ENCODE measurements at regions not wholly inside any gene's neighbourhood (a gene's known extent, or its start where the extent isn't known, plus 50 kb on each side); places are given as distances from the start of the nearest gene placed in this dataset.

- no peak overlapping the region for H2AK5ac ChIP-seq (ENCODE audit: low read length)
- no peak overlapping the region for H3K4ac ChIP-seq (ENCODE audit: low read depth, low read length)
- H4K91ac ChIP-seq (ENCODE audit: low read depth, low read length): no peak overlapping the region
- H3K9me3 ChIP-seq (ENCODE audit: insufficient read depth, low read depth, low read length): no peaks in the 10 kb centered on the region
- no peak overlapping the region for H2AFZ ChIP-seq (ENCODE audit: insufficient read depth, low read length, poor library complexity)
- H2BK120ac ChIP-seq (ENCODE audit: insufficient read depth, low read length, poor library complexity): no peak overlapping the region
- WGBS (ENCODE audit: extremely low coverage, insufficient coverage, insufficient read length): no CpG with 5 or more reads among the region's 3 CpGs
- H3K79me1 ChIP-seq (ENCODE audit: low read length): peaks cover 11% of the 10 kb centered on the region
- H3K27ac ChIP-seq (ENCODE audit: low read depth, low read length): no peak overlapping the region
- no peaks in the 10 kb centered on the region for H3K79me2 ChIP-seq (ENCODE audit: control insufficient read depth, insufficient read depth, low read length, poor library complexity)
- H3K27me3 ChIP-seq (ENCODE audit: insufficient read depth, low read length): no peaks in the 10 kb centered on the region
- H4K8ac ChIP-seq (ENCODE audit: low read depth, low read length): no peak overlapping the region
- no peak overlapping the region for H3K14ac ChIP-seq (ENCODE audit: low read length)
- no peak overlapping the region for H2BK5ac ChIP-seq (ENCODE audit: low read depth, low read length, poor library complexity)
- peak in 1 of 2 donors; percentile 1 for DNase-seq
- no peak overlapping the region for H2BK12ac ChIP-seq (ENCODE audit: low read length)
- no peak overlapping the region for H3K4me3 ChIP-seq (ENCODE audit: low read depth, low read length)
- peaks cover 6 to 9% of the 10 kb centered on the region in 2 experiments for H3K4me1 ChIP-seq (ENCODE audit: control insufficient read depth in 1 of 2, insufficient read depth in 2 of 2, low read length in 2 of 2)
- H3K9ac ChIP-seq (ENCODE audit: low read length): no peak overlapping the region
- no peak overlapping the region for H3K23ac ChIP-seq (ENCODE audit: low read length)
- H4K12ac ChIP-seq (ENCODE audit: low read depth, low read length): no peak overlapping the region
- H3K4me2 ChIP-seq (ENCODE audit: low read length): no peak overlapping the region
- H3K36me3 ChIP-seq (ENCODE audit: control insufficient read depth in 1 of 2, insufficient read depth in 2 of 2, low read length in 2 of 2): no peaks in the 10 kb centered on the region
- H3K18ac ChIP-seq (ENCODE audit: low read length): no peak overlapping the region
Observed at GRCh38 chrX:10989386-10989785, 121.7 kb upstream of the HCCS start.

- Histone ChIP-seq H3K9me3 (ENCODE audit: insufficient read depth, low read depth, low read length) (no peaks in the 10 kb centered on the region), H2BK120ac (ENCODE audit: insufficient read depth, low read length, poor library complexity) (peak overlapping the region; percentile 88), H3K27me3 (ENCODE audit: insufficient read depth, low read length) (no peaks in the 10 kb centered on the region), H4K8ac (ENCODE audit: low read depth, low read length) (no peak overlapping the region), H3K79me1 (ENCODE audit: low read length) (peaks cover 11% of the 10 kb centered on the region), H4K91ac (ENCODE audit: low read depth, low read length) (peak overlapping the region; percentile 80), H3K4me1 (ENCODE audit: control insufficient read depth in 1 of 2, insufficient read depth in 2 of 2, low read length in 2 of 2) (peaks cover 6 to 9% of the 10 kb centered on the region in 2 experiments), H3K18ac (ENCODE audit: low read length) (peak overlapping the region; percentile 53), H3K27ac (ENCODE audit: low read depth, low read length) (no peak overlapping the region), H3K14ac (ENCODE audit: low read length) (peak overlapping the region; percentile 51), H3K4me2 (ENCODE audit: low read length) (no peak overlapping the region), H3K9ac (ENCODE audit: low read length) (no peak overlapping the region), H2AK5ac (ENCODE audit: low read length) (peak overlapping the region; percentile 46), H3K79me2 (ENCODE audit: control insufficient read depth, insufficient read depth, low read length, poor library complexity) (no peaks in the 10 kb centered on the region), H3K23ac (ENCODE audit: low read length) (no peak overlapping the region), H3K4ac (ENCODE audit: low read depth, low read length) (no peak overlapping the region), H2AFZ (ENCODE audit: insufficient read depth, low read length, poor library complexity) (no peak overlapping the region), H4K12ac (ENCODE audit: low read depth, low read length) (no peak overlapping the region), H3K4me3 (ENCODE audit: low read depth, low read length) (no peak overlapping the region), H2BK5ac (ENCODE audit: low read depth, low read length, poor library complexity) (peak overlapping the region; percentile 49), H2BK12ac (ENCODE audit: low read length) (peak overlapping the region; percentile 91), H3K36me3 (ENCODE audit: control insufficient read depth in 1 of 2, insufficient read depth in 2 of 2, low read length in 2 of 2) (no peaks in the 10 kb centered on the region)
- no peak for DNase-seq
- WGBS (ENCODE audit: extremely low coverage, insufficient coverage, insufficient read length): no CpG with 5 or more reads among the region's 3 CpGs
Observed at GRCh38 chrX:10990418-10990817, 120.7 kb upstream of the HCCS start.

- Histone ChIP-seq H3K4me1 (ENCODE audit: control insufficient read depth in 1 of 2, insufficient read depth in 2 of 2, low read length in 2 of 2) (peaks cover 6 to 9% of the 10 kb centered on the region in 2 experiments), H3K4me3 (ENCODE audit: low read depth, low read length) (no peak overlapping the region), H3K36me3 (ENCODE audit: control insufficient read depth in 1 of 2, insufficient read depth in 2 of 2, low read length in 2 of 2) (no peaks in the 10 kb centered on the region), H2AFZ (ENCODE audit: insufficient read depth, low read length, poor library complexity) (no peak overlapping the region), H3K23ac (ENCODE audit: low read length) (no peak overlapping the region), H4K8ac (ENCODE audit: low read depth, low read length) (no peak overlapping the region), H3K27ac (ENCODE audit: low read depth, low read length) (no peak overlapping the region), H4K91ac (ENCODE audit: low read depth, low read length) (no peak overlapping the region), H2BK12ac (ENCODE audit: low read length) (no peak overlapping the region), H3K18ac (ENCODE audit: low read length) (no peak overlapping the region), H3K4me2 (ENCODE audit: low read length) (no peak overlapping the region), H2BK120ac (ENCODE audit: insufficient read depth, low read length, poor library complexity) (no peak overlapping the region), H4K12ac (ENCODE audit: low read depth, low read length) (no peak overlapping the region), H3K79me2 (ENCODE audit: control insufficient read depth, insufficient read depth, low read length, poor library complexity) (no peaks in the 10 kb centered on the region), H2AK5ac (ENCODE audit: low read length) (no peak overlapping the region), H2BK5ac (ENCODE audit: low read depth, low read length, poor library complexity) (no peak overlapping the region), H3K79me1 (ENCODE audit: low read length) (peaks cover 11% of the 10 kb centered on the region), H3K4ac (ENCODE audit: low read depth, low read length) (no peak overlapping the region), H3K9me3 (ENCODE audit: insufficient read depth, low read depth, low read length) (no peaks in the 10 kb centered on the region), H3K27me3 (ENCODE audit: insufficient read depth, low read length) (no peaks in the 10 kb centered on the region), H3K14ac (ENCODE audit: low read length) (no peak overlapping the region), H3K9ac (ENCODE audit: low read length) (no peak overlapping the region)
- DNase-seq: no peak
- no CpG with 5 or more reads among the region's 4 CpGs for WGBS (ENCODE audit: extremely low coverage, insufficient coverage, insufficient read length)
Observed at GRCh38 chrX:10990976-10991375, 120.2 kb upstream of the HCCS start.

GRCh38 chrX:10992110-10992509 lies 119.0 kb upstream of the HCCS start:
- no peaks in the 10 kb centered on the region for H3K27me3 ChIP-seq (ENCODE audit: insufficient read depth, low read length)
- H3K27ac ChIP-seq (ENCODE audit: low read depth, low read length): peak overlapping the region; percentile 58
- no peak overlapping the region for H4K12ac ChIP-seq (ENCODE audit: low read depth, low read length)
- H2AK5ac ChIP-seq (ENCODE audit: low read length): peak overlapping the region; percentile 62
- H3K18ac ChIP-seq (ENCODE audit: low read length): no peak overlapping the region
- H3K4me1 ChIP-seq (ENCODE audit: control insufficient read depth in 1 of 2, insufficient read depth in 2 of 2, low read length in 2 of 2): peaks cover 6 to 9% of the 10 kb centered on the region in 2 experiments
- H3K9ac ChIP-seq (ENCODE audit: low read length): no peak overlapping the region
- peak overlapping the region; percentile 66 for H2BK120ac ChIP-seq (ENCODE audit: insufficient read depth, low read length, poor library complexity)
- H4K8ac ChIP-seq (ENCODE audit: low read depth, low read length): no peak overlapping the region
- WGBS (ENCODE audit: extremely low coverage, insufficient coverage, insufficient read length): no CpG with 5 or more reads among the region's 1 CpG
- no peaks in the 10 kb centered on the region for H3K9me3 ChIP-seq (ENCODE audit: insufficient read depth, low read depth, low read length)
- no peak overlapping the region for H2AFZ ChIP-seq (ENCODE audit: insufficient read depth, low read length, poor library complexity)
- no peak overlapping the region for H4K91ac ChIP-seq (ENCODE audit: low read depth, low read length)
- H2BK12ac ChIP-seq (ENCODE audit: low read length): peak overlapping the region; percentile 71
- H3K23ac ChIP-seq (ENCODE audit: low read length): no peak overlapping the region
- H3K4me2 ChIP-seq (ENCODE audit: low read length): no peak overlapping the region
- H3K14ac ChIP-seq (ENCODE audit: low read length): no peak overlapping the region
- H3K79me1 ChIP-seq (ENCODE audit: low read length): peaks cover 9% of the 10 kb centered on the region
- DNase-seq: no peak
- H3K4me3 ChIP-seq (ENCODE audit: low read depth, low read length): no peak overlapping the region
- no peak overlapping the region for H3K4ac ChIP-seq (ENCODE audit: low read depth, low read length)
- H2BK5ac ChIP-seq (ENCODE audit: low read depth, low read length, poor library complexity): no peak overlapping the region
- no peaks in the 10 kb centered on the region for H3K36me3 ChIP-seq (ENCODE audit: control insufficient read depth in 1 of 2, insufficient read depth in 2 of 2, low read length in 2 of 2)
- H3K79me2 ChIP-seq (ENCODE audit: control insufficient read depth, insufficient read depth, low read length, poor library complexity): no peaks in the 10 kb centered on the region

All from trophoblast cell (in vitro differentiated cells and primary cell).